M059J (cell line): ENCODE measurements at regions not wholly inside any gene's neighbourhood (a gene's known extent, or its start where the extent isn't known, plus 50 kb on each side); places are given as distances from the start of the nearest gene placed in this dataset.
"Not testable (repeated sequence)": the region's sequence is repeated elsewhere in the genome, so short reads cannot be mapped to it uniquely, and the experiment has no call there.

Source experiments
- DNase-seq: peaks from one replicate; pipeline ENCODE4 v3.0.0-alpha.2; 2012; ENCODE audit warnings: low read depth

- peak; percentile 47 for DNase-seq
Observed at GRCh38 chr1:100628631-100629081, 90.7 kb downstream of the GPR88 start.

DNA sequence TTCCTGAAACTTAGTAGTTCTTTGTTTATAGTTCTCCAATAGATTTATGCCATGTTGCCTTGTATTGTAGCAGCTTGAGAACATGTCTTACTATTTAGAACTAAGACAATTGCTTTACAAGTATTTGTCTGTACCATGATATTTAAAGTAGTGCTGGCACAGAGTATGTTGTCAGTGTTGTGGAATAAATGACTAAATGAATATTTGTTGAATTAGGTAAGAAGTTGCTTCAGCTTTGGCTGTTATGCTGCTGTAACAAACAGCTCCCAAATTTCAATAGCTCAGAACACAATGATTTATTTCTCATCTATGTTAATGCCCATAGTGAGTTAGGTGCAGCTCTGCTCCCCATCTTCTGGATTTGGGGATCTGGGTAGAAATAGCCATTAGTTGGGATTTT lies 90.2 kb upstream of the VCAM1 start:
- DNase-seq, result peak; percentile 59

GRCh38 chr1:100631015-100631551 lies 88.5 kb upstream of the VCAM1 start:
- peak; percentile 98 for DNase-seq

- no peak for DNase-seq
Observed at GRCh38 chr1:100642826-100643225, 76.7 kb upstream of the VCAM1 start.

- no peak for DNase-seq
Observed at GRCh38 chr1:100643471-100644196, 75.9 kb upstream of the VCAM1 start.

DNA sequence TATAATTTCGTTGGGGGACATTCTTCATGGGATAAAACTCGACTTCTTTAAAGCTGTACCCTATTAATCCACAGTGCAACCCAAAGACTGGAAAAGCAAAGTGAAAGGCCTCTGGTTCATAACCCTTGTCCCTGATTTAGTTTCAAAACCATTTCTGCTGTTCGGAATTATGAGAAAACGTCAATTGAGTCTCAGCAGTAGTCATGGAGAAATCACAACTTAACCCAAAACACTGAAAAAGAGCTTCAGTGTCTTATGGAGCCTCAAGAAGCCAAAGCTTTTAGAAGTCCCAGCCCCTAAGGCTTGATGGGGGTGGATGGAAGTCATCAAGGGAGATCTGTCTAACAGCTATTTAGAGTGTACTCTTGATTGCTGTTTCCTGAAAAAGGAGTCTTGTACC lies 73.5 kb upstream of the VCAM1 start:
- no peak for DNase-seq

DNA sequence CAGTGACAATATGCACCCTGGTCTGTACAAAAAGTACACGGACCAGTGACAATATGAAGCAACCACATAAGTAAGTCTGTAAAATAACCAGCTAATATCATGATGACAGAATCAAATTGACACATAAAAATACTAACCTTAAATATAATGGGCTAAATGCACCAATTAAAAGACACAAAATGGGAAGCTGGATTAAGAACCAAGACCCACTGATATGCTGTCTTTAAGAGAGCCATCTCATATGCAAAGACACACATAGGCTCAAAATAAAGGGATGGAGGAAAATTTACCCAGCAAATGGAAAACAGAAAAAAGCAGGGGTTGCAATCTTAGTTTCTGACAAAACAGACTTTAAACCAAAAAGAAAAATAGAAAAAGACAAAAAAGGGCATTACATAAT lies 70.4 kb upstream of the VCAM1 start:
- no peak for DNase-seq

- no peak for DNase-seq
Observed at GRCh38 chr1:100657876-100658715, 61.4 kb upstream of the VCAM1 start.

- DNase-seq, result no peak
Observed at GRCh38 chr1:100658716-100659026, 60.9 kb upstream of the VCAM1 start.

DNA sequence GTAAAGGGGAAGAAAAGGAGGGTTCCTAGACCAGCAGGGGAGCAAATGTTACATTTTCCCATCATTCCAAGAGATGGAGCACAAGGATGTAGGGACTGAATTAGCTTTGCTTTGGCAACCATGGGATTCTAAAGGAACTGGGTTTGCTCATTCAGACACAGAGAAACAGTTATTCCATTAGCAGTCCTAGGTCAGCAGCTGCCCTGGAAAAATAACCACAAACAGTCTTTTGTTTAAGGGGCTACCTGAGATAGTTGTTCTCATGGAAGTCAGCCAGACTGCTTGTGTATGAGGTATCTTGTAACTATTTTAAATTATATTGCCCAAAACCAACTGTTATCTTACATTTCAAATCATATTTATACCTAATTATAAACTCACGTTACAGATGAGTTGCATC lies 58.4 kb upstream of the VCAM1 start:
- peak; percentile 10 for DNase-seq

DNA sequence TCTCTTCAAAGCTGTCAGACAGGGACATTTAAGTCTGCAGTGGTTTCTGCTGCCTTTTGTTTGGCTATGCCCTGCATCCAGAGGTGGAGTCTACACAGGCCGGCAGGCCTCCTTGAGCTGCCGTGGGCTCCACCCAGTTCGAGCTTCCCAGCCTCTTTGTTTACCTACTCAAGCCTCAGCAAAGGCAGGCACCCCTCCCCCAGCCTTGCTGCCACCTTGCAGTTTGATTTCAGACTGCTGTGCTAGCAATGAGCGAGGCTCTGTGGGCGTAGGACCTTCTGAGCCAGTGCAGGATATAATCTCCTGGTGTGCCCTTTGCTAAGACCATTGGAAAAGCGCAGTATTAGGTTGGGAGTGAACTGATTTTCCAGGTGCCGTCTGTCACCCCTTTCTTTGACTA lies 51.0 kb upstream of the VCAM1 start:
- DNase-seq, result not testable (repeated sequence)
